ENCODE measurements at regions not wholly inside any gene's neighbourhood (a gene's known extent, or its start where the extent isn't known, plus 50 kb on each side); places are given as distances from the start of the nearest gene placed in this dataset.

GRCh38 chr12:4214877-4215228 lies 58.7 kb upstream of the CCND2 start:
- TF ChIP-seq CTCF (IDR thresholded peaks at IDR 0.05) (no peak), POLR2A (IDR thresholded peaks at IDR 0.05) (no peak)

Measured in uterus (tissue), 2 donors.